ENCODE measurements at regions not wholly inside any gene's neighbourhood (a gene's known extent, or its start where the extent isn't known, plus 50 kb on each side); places are given as distances from the start of the nearest gene placed in this dataset.

- TF ChIP-seq CTCF (conservative IDR thresholded peaks at IDR 0.05) (no peak), EZH2 (IDR thresholded peaks at IDR 0.05; ENCODE audit: low read depth) (no peak)
Measured at GRCh38 chr5:158471535-158471924, 612.6 kb upstream of the CLINT1 start.
